CD14-positive monocyte (primary cell): ENCODE measurements at regions not wholly inside any gene's neighbourhood (a gene's known extent, or its start where the extent isn't known, plus 50 kb on each side); places are given as distances from the start of the nearest gene placed in this dataset.

Source experiments
- DNase-seq, 3 donors: peaks; one replicate each; pipeline ENCODE4 v3.0.0-alpha.2; 2011 to 2022
- H2AFZ ChIP-seq: 2 replicates; pipeline ENCODE4 v1.6.0; 2012; ENCODE audit warnings: mild to moderate bottlenecking, low read depth, low read length, inconsistent platforms; ENCODE audit not compliant: insufficient read depth, poor library complexity, severe bottlenecking
- H3K27ac ChIP-seq, 2 donors: 1 replicate in 1 of 2; 2 replicates in 1 of 2; pipeline ENCODE4 v1.5.1; 2012 to 2013; ENCODE audit warnings: low read length in 2 of 2, control low read depth in 1 of 2, inconsistent platforms in 1 of 2, low read depth in 1 of 2, mild to moderate bottlenecking in 1 of 2
- H3K27me3 ChIP-seq, 2 donors: one replicate each; pipeline versions ENCODE4 v1.6.0 to v1.6.1; 2011 to 2013; ENCODE audit warnings: low read length in 2 of 2; ENCODE audit not compliant: control insufficient read depth in 2 of 2, insufficient read depth in 2 of 2
- H3K36me3 ChIP-seq, 2 donors: replicated peaks in 1 of 2; 1 replicate in 1 of 2; 2 replicates in 1 of 2; pipeline versions ENCODE4 v1.5.1 to v1.6.1; 2012 to 2013; ENCODE audit warnings: low read length in 2 of 2, control low read depth in 1 of 2, inconsistent platforms in 1 of 2, mild to moderate bottlenecking in 1 of 2; ENCODE audit not compliant: insufficient read depth in 2 of 2, control insufficient read depth in 1 of 2
- H3K4me1 ChIP-seq, 2 donors: 1 replicate in 1 of 2; 2 replicates in 1 of 2; pipeline versions ENCODE4 v1.5.1 to v1.6.1; 2012 to 2013; ENCODE audit warnings: low read length in 2 of 2, control low read depth in 1 of 2, inconsistent platforms in 1 of 2, mild to moderate bottlenecking in 1 of 2, moderate library complexity in 1 of 2; ENCODE audit not compliant: insufficient read depth in 2 of 2, control insufficient read depth in 1 of 2
- H3K4me2 ChIP-seq: replicated peaks from 2 replicates; pipeline ENCODE3; 2012; ENCODE audit warnings: low read length, moderate library complexity, mild to moderate bottlenecking; ENCODE audit not compliant: poor library complexity, severe bottlenecking; ENCODE audit errors: extremely low read depth
- H3K4me3 ChIP-seq, 3 experiments: fragments of 200-600 bp in 1 of 3; sonication (generic) in 1 of 3; replicated peaks in 1 of 3; 1 replicate in 2 of 3; 2 replicates in 1 of 3; pipeline ENCODE4 v1.5.1; 2011 to 2013; ENCODE audit warnings: low read length in 3 of 3, mild to moderate bottlenecking in 3 of 3, control low read depth in 2 of 3, low read depth in 2 of 3, inconsistent platforms in 1 of 3, moderate library complexity in 1 of 3
- H3K79me2 ChIP-seq: 2 replicates; pipeline ENCODE4 v1.6.0; 2012; ENCODE audit warnings: mild to moderate bottlenecking, control low read depth, inconsistent platforms, low read length, moderate library complexity; ENCODE audit not compliant: insufficient read depth
- H3K9ac ChIP-seq: 2 replicates; pipeline ENCODE4 v1.6.0; 2017; ENCODE audit warnings: low read length, mild to moderate bottlenecking; ENCODE audit not compliant: insufficient read depth, poor library complexity, severe bottlenecking
- H3K9me3 ChIP-seq, 2 donors: replicated peaks in 1 of 2; 1 replicate in 1 of 2; 2 replicates in 1 of 2; pipeline versions ENCODE4 v1.5.1 to v1.6.1; 2012 to 2013; ENCODE audit warnings: low read length in 2 of 2, control low read depth in 1 of 2; ENCODE audit not compliant: control insufficient read depth in 1 of 2, insufficient read depth in 1 of 2
- H4K20me1 ChIP-seq: 2 replicates; pipeline ENCODE4 v1.6.0; 2012; ENCODE audit warnings: mild to moderate bottlenecking, low read length, control low read depth, moderate library complexity; ENCODE audit not compliant: insufficient read depth
- H3K27ac Mint-ChIP-seq, 7 donors: one replicate each; pipeline ENCODE4 v1.8.0; 2020; ENCODE audit warnings: mild to moderate bottlenecking in 7 of 7, mixed read lengths in 7 of 7, moderate library complexity in 6 of 7, inconsistent platforms in 2 of 7
- H3K27me3 Mint-ChIP-seq, 3 donors: one replicate each; pipeline ENCODE4 v1.8.0; 2021 to 2022; ENCODE audit warnings: low read depth in 3 of 3, mild to moderate bottlenecking in 3 of 3, mixed read lengths in 3 of 3, moderate library complexity in 3 of 3, inconsistent platforms in 1 of 3
- H3K36me3 Mint-ChIP-seq, 2 donors: one replicate each; pipeline ENCODE4 v1.8.0; 2020; ENCODE audit warnings: mixed read lengths in 2 of 2, inconsistent platforms in 1 of 2, mild to moderate bottlenecking in 1 of 2
- H3K4me1 Mint-ChIP-seq: one replicate; pipeline ENCODE4 v1.8.0; 2020; ENCODE audit warnings: mild to moderate bottlenecking, mixed read lengths
- H3K4me3 Mint-ChIP-seq, 2 donors: one replicate each; pipeline ENCODE4 v1.8.0; 2020; ENCODE audit warnings: mild to moderate bottlenecking in 2 of 2, mixed read lengths in 2 of 2, moderate library complexity in 1 of 2
- H3K9me3 Mint-ChIP-seq, 7 donors: one replicate each; pipeline ENCODE4 v1.8.0; 2020 to 2022; ENCODE audit warnings: mixed read lengths in 7 of 7, mild to moderate bottlenecking in 6 of 7, moderate library complexity in 6 of 7, inconsistent platforms in 2 of 7
- WGBS: methylation state at CpG from one replicate; pipeline ENCODE4 v1.1.5; 2013; ENCODE audit warnings: missing lambda C conversion rate; ENCODE audit not compliant: insufficient coverage; 5-methylcytosine and 5-hydroxymethylcytosine counted together
- intact Hi-C, 2 donors: fragments of 100-400 bp; cut with micrococcal nuclease; formaldehyde crosslinking; loops; one replicate each; pipeline versions ENCODE4 v1.15.0 to v1.15.1; 2023
- TF ChIP-seq, protein P1 (sequence below): fragments of 200-600 bp; IDR thresholded peaks from one replicate; pipeline ENCODE4 v1.8.0; 2022; ENCODE audit warnings: antibody characterized with exemption, mild to moderate bottlenecking

DNA sequence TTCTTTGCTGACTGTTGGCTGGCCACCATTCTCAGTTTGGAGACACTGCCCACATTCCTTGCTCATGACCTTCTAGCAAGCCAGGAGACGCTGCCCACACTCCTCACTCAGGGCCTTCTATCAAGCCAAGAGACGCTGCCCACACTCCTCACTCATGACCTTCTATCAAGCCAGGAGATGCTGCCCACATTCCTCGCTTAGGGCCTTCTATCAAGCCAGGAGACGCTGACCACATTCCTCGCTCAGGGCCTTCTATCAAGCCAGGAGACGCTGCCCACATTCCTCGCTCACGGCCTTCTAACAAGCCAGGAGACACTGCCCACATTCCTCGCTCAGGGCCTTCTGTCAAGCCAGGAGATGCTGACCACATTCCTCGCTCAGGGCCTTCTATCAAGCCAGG is 131.3 kb upstream of the CBLN2 start:
- H3K9ac ChIP-seq, result no peak overlapping the region
- no peaks in the 10 kb centered on the region for H3K79me2 ChIP-seq
- Mint-ChIP-seq H3K9me3 (no peaks in the 10 kb centered on the region), H3K4me3 (no peak overlapping the region), H3K36me3 (no peaks in the 10 kb centered on the region), H3K27ac (no peak overlapping the region), H3K4me1 (no peaks in the 10 kb centered on the region), H3K27me3 (peaks cover 0 to 4% (median 0%) of the 10 kb centered on the region in 3 donors)
- H3K4me2 ChIP-seq, result no peak overlapping the region
- no peaks in the 10 kb centered on the region for H3K36me3 ChIP-seq
- no peaks in the 10 kb centered on the region for H4K20me1 ChIP-seq
- no peaks in the 10 kb centered on the region for H3K4me1 ChIP-seq
- H3K9me3 ChIP-seq, result no peaks in the 10 kb centered on the region
- 93% methylated on average over 10 of the region's 10 CpGs for WGBS
- no peak overlapping the region for H3K4me3 ChIP-seq
- no peak overlapping the region for H2AFZ ChIP-seq
- TF ChIP-seq, protein P1, sequence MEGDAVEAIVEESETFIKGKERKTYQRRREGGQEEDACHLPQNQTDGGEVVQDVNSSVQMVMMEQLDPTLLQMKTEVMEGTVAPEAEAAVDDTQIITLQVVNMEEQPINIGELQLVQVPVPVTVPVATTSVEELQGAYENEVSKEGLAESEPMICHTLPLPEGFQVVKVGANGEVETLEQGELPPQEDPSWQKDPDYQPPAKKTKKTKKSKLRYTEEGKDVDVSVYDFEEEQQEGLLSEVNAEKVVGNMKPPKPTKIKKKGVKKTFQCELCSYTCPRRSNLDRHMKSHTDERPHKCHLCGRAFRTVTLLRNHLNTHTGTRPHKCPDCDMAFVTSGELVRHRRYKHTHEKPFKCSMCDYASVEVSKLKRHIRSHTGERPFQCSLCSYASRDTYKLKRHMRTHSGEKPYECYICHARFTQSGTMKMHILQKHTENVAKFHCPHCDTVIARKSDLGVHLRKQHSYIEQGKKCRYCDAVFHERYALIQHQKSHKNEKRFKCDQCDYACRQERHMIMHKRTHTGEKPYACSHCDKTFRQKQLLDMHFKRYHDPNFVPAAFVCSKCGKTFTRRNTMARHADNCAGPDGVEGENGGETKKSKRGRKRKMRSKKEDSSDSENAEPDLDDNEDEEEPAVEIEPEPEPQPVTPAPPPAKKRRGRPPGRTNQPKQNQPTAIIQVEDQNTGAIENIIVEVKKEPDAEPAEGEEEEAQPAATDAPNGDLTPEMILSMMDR, result no peak
- intact Hi-C loops, result no loop called here
- no peak overlapping the region for H3K27ac ChIP-seq
- DNase-seq, result no peak
- no peaks in the 10 kb centered on the region for H3K27me3 ChIP-seq

- intact Hi-C loops, result no loop called here
These were observed 130.6 kb upstream of the CBLN2 start for GRCh38 chr18:72674710-72675109.

More at GRCh38 chr18:72674710-72675109, 130.6 kb upstream of the CBLN2 start:
- H3K9me3 Mint-ChIP-seq, result no peaks in the 10 kb centered on the region
- H3K27ac ChIP-seq, result no peak overlapping the region
- TF ChIP-seq, protein P1, result no peak
- H3K36me3 ChIP-seq, result no peaks in the 10 kb centered on the region
- no peaks in the 10 kb centered on the region for H3K4me1 Mint-ChIP-seq
- no peak overlapping the region for H3K9ac ChIP-seq
- no peaks in the 10 kb centered on the region for H3K9me3 ChIP-seq
- H3K4me3 Mint-ChIP-seq, result no peak overlapping the region
- H3K4me2 ChIP-seq, result no peak overlapping the region
- H3K27ac Mint-ChIP-seq, result no peak overlapping the region
- no peak overlapping the region for H3K4me3 ChIP-seq
- no peaks in the 10 kb centered on the region for H3K36me3 Mint-ChIP-seq
- no peaks in the 10 kb centered on the region for H3K27me3 ChIP-seq
- DNase-seq, result no peak
- WGBS, result 86% methylated on average over 2 of the region's 7 CpGs
- H2AFZ ChIP-seq, result no peak overlapping the region
- H3K79me2 ChIP-seq, result no peaks in the 10 kb centered on the region
- no peaks in the 10 kb centered on the region for H4K20me1 ChIP-seq
- H3K27me3 Mint-ChIP-seq, result peaks cover 0 to 4% (median 0%) of the 10 kb centered on the region in 3 donors
- H3K4me1 ChIP-seq, result no peaks in the 10 kb centered on the region
